K562 (cell line): ENCODE measurements at regions not wholly inside any gene's neighbourhood (a gene's known extent, or its start where the extent isn't known, plus 50 kb on each side); places are given as distances from the start of the nearest gene placed in this dataset.

Experiments
- CBFA2T2 ChIP-seq: fragments of 450-650 bp; conservative IDR thresholded peaks from 2 replicates; pipeline ENCODE4 v1.6.1; 2017; ENCODE audit warnings: mild to moderate bottlenecking
- DPF2 ChIP-seq: fragments of 450-650 bp; IDR thresholded peaks from 2 replicates; pipeline ENCODE4 v1.6.1; 2016
- MED1 ChIP-seq: sonication (generic); formaldehyde crosslinking; IDR thresholded peaks from 2 replicates; pipeline ENCODE4 v1.8.1; 2023; ENCODE audit warnings: missing genetic modification reagents, borderline replicate concordance
- POLR3G ChIP-seq: IDR thresholded peaks from 2 replicates; pipeline ENCODE4 v1.6.1; 2011; ENCODE audit not compliant: insufficient read length, insufficient replicate concordance; ENCODE audit errors: extremely low read depth
- ZNF561 ChIP-seq: fragments of 450-650 bp; formaldehyde crosslinking; conservative IDR thresholded peaks from 2 replicates; pipeline ENCODE4 v1.4.0; 2020; ENCODE audit warnings: mild to moderate bottlenecking, moderate library complexity
- ZNF707 ChIP-seq: fragments of 250-450 bp; sonication (Bioruptor Pico); conservative IDR thresholded peaks from 2 replicates; pipeline ENCODE4 v1.8.0; 2022; ENCODE audit warnings: inconsistent platforms, mild to moderate bottlenecking, moderate library complexity
- TF ChIP-seq, protein P1 (sequence below), 2 experiments: fragments of 450-650 bp; IDR thresholded peaks; 2 replicates each; pipeline ENCODE4 v1.6.1; 2016; ENCODE audit warnings: mild to moderate bottlenecking in 2 of 2, borderline replicate concordance in 1 of 2, low read depth in 1 of 2, moderate library complexity in 1 of 2
- TF ChIP-seq, protein P2 (sequence below): IDR thresholded peaks from 2 replicates; pipeline ENCODE4 v1.6.1; 2011; ENCODE audit warnings: borderline replicate concordance, low read depth, mild to moderate bottlenecking, moderate library complexity, low read length; ENCODE audit not compliant: insufficient read depth, poor library complexity, severe bottlenecking
- TF ChIP-seq, protein P3 (sequence below): fragments of 450-650 bp; IDR thresholded peaks from 2 replicates; pipeline ENCODE4 v1.6.1; 2016; ENCODE audit warnings: missing biosample characterization, missing genetic modification characterization
- TF ChIP-seq, protein P4 (sequence below), 2 experiments: fragments of 250-450 bp in 1 of 2; fragments of 450-650 bp in 1 of 2; sonication (Bioruptor Pico) in 1 of 2; IDR thresholded peaks; 2 replicates each; pipeline versions ENCODE4 v1.6.1 to v1.8.0; 2016 to 2021; ENCODE audit warnings: mild to moderate bottlenecking in 2 of 2, moderate library complexity in 2 of 2, missing compliant biosample characterization in 1 of 2, missing genetic modification characterization in 1 of 2
- TF ChIP-seq, protein P5 (sequence below): fragments of 250-450 bp; sonication (Bioruptor Pico); IDR thresholded peaks from 2 replicates; pipeline ENCODE4 v1.5.0; 2020; ENCODE audit warnings: mild to moderate bottlenecking

DNA sequence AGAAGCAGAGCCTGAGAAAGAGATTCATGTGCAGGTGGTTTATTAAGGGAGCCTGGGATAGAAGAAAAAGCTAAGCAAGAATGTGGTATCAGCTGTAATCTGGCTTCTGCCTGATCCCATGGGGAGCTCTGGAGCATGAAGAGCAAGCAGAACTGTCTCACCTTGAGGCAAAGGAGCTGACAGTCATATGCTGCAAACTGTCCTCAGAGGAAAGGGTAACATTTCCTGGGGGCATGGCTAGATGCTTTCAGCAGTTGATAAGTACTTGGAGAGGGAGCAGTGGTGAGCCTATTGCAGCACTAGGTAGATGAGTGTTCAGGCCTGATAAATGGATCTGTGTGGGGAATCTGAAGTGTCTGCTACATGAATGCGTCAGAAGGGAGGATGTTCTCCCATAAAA is 621.5 kb upstream of the BTBD3 start (continued):
- TF ChIP-seq, protein P1, sequence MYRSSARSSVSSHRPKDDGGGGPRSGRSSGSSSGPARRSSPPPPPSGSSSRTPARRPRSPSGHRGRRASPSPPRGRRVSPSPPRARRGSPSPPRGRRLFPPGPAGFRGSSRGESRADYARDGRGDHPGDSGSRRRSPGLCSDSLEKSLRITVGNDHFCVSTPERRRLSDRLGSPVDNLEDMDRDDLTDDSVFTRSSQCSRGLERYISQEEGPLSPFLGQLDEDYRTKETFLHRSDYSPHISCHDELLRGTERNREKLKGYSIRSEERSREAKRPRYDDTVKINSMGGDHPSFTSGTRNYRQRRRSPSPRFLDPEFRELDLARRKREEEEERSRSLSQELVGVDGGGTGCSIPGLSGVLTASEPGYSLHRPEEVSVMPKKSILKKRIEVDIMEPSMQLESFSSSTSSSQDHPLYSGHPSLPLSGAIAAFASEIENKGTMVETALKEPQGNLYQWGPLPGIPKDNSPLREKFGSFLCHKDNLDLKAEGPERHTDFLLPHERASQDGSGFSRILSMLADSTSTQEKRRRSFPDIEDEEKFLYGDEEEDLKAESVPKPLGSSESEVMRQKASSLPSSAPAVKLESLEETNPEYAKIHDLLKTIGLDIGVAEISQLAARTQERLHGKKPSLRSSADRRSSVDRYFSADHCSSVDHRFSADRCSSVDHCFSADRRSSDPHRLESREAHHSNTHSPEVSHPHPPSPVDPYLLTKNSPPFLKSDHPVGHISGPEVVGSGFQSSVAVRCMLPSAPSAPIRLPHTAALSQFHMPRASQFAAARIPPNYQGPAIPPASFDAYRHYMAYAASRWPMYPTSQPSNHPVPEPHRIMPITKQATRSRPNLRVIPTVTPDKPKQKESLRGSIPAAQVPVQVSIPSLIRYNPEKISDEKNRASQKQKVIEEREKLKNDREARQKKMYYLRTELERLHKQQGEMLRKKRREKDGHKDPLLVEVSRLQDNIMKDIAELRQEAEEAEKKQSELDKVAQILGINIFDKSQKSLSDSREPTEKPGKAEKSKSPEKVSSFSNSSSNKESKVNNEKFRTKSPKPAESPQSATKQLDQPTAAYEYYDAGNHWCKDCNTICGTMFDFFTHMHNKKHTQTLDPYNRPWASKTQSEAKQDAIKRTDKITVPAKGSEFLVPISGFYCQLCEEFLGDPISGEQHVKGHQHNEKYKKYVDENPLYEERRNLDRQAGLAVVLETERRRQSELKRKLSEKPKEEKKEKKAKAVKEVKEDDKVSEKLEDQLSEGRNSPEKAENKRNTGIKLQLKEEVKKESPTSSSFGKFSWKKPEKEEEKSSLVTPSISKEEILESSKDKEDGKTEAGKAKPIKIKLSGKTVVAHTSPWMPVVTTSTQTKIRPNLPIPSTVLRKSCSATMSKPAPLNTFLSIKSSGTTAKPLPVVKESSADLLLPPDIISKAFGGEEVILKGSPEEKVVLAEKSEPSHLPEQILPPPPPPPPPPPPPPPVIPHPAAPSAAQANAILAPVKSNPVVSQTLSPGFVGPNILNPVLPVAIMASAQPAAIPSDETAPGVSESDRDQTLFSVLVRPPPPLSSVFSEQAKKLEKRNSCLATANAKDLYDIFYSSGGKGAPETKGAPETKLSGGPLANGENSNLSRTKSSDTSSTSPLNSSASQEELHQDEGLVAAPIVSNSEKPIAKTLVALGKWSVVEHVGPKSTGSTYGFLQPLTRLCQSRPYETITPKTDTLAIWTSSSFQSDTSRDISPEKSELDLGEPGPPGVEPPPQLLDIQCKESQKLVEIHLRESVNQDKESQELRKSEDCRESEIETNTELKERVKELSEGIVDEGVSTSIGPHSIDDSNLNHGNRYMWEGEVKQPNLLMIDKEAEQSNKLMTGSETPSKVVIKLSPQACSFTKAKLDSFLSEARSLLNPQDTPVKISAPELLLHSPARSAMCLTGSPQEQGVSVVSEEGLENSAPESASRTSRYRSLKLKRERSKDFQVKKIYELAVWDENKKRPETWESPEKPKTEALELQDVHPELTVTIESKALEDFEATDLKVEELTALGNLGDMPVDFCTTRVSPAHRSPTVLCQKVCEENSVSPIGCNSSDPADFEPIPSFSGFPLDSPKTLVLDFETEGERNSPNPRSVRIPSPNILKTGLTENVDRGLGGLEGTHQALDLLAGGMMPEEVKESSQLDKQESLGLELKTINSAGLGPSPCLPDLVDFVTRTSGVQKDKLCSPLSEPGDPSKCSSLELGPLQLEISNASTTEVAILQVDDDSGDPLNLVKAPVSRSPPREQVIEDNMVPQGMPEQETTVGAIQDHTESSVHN (IDR thresholded peaks at IDR 0.05; ENCODE audit: borderline replicate concordance in 1 of 2, low read depth in 1 of 2) = no peak
- TF ChIP-seq, protein P2, sequence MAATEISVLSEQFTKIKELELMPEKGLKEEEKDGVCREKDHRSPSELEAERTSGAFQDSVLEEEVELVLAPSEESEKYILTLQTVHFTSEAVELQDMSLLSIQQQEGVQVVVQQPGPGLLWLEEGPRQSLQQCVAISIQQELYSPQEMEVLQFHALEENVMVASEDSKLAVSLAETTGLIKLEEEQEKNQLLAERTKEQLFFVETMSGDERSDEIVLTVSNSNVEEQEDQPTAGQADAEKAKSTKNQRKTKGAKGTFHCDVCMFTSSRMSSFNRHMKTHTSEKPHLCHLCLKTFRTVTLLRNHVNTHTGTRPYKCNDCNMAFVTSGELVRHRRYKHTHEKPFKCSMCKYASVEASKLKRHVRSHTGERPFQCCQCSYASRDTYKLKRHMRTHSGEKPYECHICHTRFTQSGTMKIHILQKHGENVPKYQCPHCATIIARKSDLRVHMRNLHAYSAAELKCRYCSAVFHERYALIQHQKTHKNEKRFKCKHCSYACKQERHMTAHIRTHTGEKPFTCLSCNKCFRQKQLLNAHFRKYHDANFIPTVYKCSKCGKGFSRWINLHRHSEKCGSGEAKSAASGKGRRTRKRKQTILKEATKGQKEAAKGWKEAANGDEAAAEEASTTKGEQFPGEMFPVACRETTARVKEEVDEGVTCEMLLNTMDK = no peak
- no peak for TF ChIP-seq ZNF561 (CRISPR knock-in tag)
- TF ChIP-seq POLR3G = no peak
- TF ChIP-seq, protein P3, sequence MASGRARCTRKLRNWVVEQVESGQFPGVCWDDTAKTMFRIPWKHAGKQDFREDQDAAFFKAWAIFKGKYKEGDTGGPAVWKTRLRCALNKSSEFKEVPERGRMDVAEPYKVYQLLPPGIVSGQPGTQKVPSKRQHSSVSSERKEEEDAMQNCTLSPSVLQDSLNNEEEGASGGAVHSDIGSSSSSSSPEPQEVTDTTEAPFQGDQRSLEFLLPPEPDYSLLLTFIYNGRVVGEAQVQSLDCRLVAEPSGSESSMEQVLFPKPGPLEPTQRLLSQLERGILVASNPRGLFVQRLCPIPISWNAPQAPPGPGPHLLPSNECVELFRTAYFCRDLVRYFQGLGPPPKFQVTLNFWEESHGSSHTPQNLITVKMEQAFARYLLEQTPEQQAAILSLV = no peak
- no peak for TF ChIP-seq DPF2
- TF ChIP-seq, protein P4, sequence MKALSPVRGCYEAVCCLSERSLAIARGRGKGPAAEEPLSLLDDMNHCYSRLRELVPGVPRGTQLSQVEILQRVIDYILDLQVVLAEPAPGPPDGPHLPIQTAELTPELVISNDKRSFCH (CRISPR knock-in tag; IDR thresholded peaks at IDR 0.05) = no peak
- TF ChIP-seq, protein P4 (tag; IDR thresholded peaks at IDR 0.05) = no peak
- TF ChIP-seq, protein P5, sequence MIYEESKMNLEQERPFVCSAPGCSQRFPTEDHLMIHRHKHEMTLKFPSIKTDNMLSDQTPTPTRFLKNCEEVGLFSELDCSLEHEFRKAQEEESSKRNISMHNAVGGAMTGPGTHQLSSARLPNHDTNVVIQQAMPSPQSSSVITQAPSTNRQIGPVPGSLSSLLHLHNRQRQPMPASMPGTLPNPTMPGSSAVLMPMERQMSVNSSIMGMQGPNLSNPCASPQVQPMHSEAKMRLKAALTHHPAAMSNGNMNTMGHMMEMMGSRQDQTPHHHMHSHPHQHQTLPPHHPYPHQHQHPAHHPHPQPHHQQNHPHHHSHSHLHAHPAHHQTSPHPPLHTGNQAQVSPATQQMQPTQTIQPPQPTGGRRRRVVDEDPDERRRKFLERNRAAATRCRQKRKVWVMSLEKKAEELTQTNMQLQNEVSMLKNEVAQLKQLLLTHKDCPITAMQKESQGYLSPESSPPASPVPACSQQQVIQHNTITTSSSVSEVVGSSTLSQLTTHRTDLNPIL (CRISPR knock-in tag) = no peak
- TF ChIP-seq ZNF707 (CRISPR knock-in tag) = no peak
- no peak for TF ChIP-seq CBFA2T2
- no peak for TF ChIP-seq MED1
